HEK293T (cell line): ENCODE measurements at regions not wholly inside any gene's neighbourhood (a gene's known extent, or its start where the extent isn't known, plus 50 kb on each side); places are given as distances from the start of the nearest gene placed in this dataset.
"Not testable (repeated sequence)": the region's sequence is repeated elsewhere in the genome, so short reads cannot be mapped to it uniquely, and the experiment has no call there.

ENCODE experiments used
- CTCF ChIA-PET: fragments of 350-600 bp; formaldehyde crosslinking; extraction: SDS; loops from one replicate; lab custom pipeline; 2021; ENCODE audit warnings: antibody characterized with exemption, inconsistent platforms; lab: Yijun Ruan, JAX
- POLR2A ChIA-PET: fragments of 350-600 bp; formaldehyde crosslinking; extraction: SDS; loops from one replicate; lab custom pipeline; 2020; ENCODE audit warnings: antibody characterized with exemption, inconsistent platforms; lab: Yijun Ruan, JAX
- DNase-seq: peaks from one replicate; pipeline ENCODE4 v3.0.0; 2012; ENCODE audit warnings: mixed read lengths; ENCODE audit errors: extremely low spot score
- ARNT ChIP-seq: fragments of 450-650 bp; IDR thresholded peaks from 2 replicates; pipeline ENCODE4 v1.6.1; 2017; ENCODE audit warnings: mild to moderate bottlenecking
- BHLHE40 ChIP-seq: fragments of 450-650 bp; IDR thresholded peaks from 2 replicates; pipeline ENCODE4 v1.6.1; 2016; ENCODE audit warnings: mild to moderate bottlenecking, moderate library complexity, borderline replicate concordance
- CTBP1 ChIP-seq: fragments of 450-650 bp; IDR thresholded peaks from 2 replicates; pipeline ENCODE4 v1.6.1; 2016; ENCODE audit warnings: borderline replicate concordance
- ELF4 ChIP-seq: fragments of 450-650 bp; IDR thresholded peaks from 2 replicates; pipeline ENCODE4 v1.6.1; 2017; ENCODE audit warnings: antibody characterized with exemption
- FOXA1 ChIP-seq: fragments of 450-650 bp; IDR thresholded peaks from 2 replicates; pipeline ENCODE4 v1.6.1; 2016; ENCODE audit warnings: mild to moderate bottlenecking
- FOXK2 ChIP-seq: fragments of 450-650 bp; IDR thresholded peaks from 2 replicates; pipeline ENCODE4 v1.6.1; 2016; ENCODE audit warnings: mild to moderate bottlenecking
- FOXM1 ChIP-seq: fragments of 450-650 bp; IDR thresholded peaks from 2 replicates; pipeline ENCODE4 v1.6.1; 2017; ENCODE audit warnings: mild to moderate bottlenecking, borderline replicate concordance
- HDGF ChIP-seq: fragments of 450-650 bp; IDR thresholded peaks from 2 replicates; pipeline ENCODE4 v1.6.1; 2017; ENCODE audit warnings: antibody characterized with exemption, borderline replicate concordance
- L3MBTL2 ChIP-seq: fragments of 450-650 bp; conservative IDR thresholded peaks from 2 replicates; pipeline ENCODE4 v1.6.1; 2016; ENCODE audit warnings: mild to moderate bottlenecking
- LEF1 ChIP-seq: fragments of 450-650 bp; IDR thresholded peaks from 2 replicates; pipeline ENCODE4 v1.6.1; 2017; ENCODE audit warnings: mild to moderate bottlenecking, borderline replicate concordance
- NFRKB ChIP-seq: fragments of 450-650 bp; IDR thresholded peaks from 2 replicates; pipeline ENCODE4 v1.6.1; 2016; ENCODE audit warnings: mild to moderate bottlenecking, moderate library complexity
- PKNOX1 ChIP-seq: fragments of 450-650 bp; IDR thresholded peaks from 2 replicates; pipeline ENCODE4 v1.6.1; 2016
- SP1 ChIP-seq: fragments of 450-650 bp; IDR thresholded peaks from 2 replicates; pipeline ENCODE4 v1.6.1; 2017
- SUZ12 ChIP-seq: fragments of 450-650 bp; IDR thresholded peaks from 2 replicates; pipeline ENCODE4 v1.6.1; 2016; ENCODE audit warnings: mild to moderate bottlenecking
- TARDBP ChIP-seq: fragments of 450-650 bp; IDR thresholded peaks from 2 replicates; pipeline ENCODE4 v1.6.1; 2016
- ZNF384 ChIP-seq: fragments of 450-650 bp; IDR thresholded peaks from 2 replicates; pipeline ENCODE4 v1.6.1; 2016

GRCh38 chr2:129492548-129492947 is 486.9 kb upstream of the RAB6C start:
- ChIA-PET POLR2A (no interaction called here), CTCF (interaction anchor here (0.6 kb wide), 1 partner anchor 450 kb away, joined by 6 read pairs; no protein-coding TSS in a partner anchor)
- DNase-seq, result no peak
- TF ChIP-seq NFRKB, result no peak
- no peak for TF ChIP-seq TARDBP
- TF ChIP-seq CTBP1, result no peak
- no peak for TF ChIP-seq SUZ12
- TF ChIP-seq ARNT, result no peak
- no peak for TF ChIP-seq ZNF384
- TF ChIP-seq PKNOX1, result no peak
- no peak for TF ChIP-seq LEF1
- no peak for TF ChIP-seq FOXM1
- TF ChIP-seq FOXA1, result no peak
- no peak for TF ChIP-seq FOXK2
- TF ChIP-seq HDGF, result no peak
- TF ChIP-seq SP1, result no peak
- TF ChIP-seq ELF4, result no peak
- no peak for TF ChIP-seq BHLHE40
- no peak for TF ChIP-seq L3MBTL2

GRCh38 chr2:129499747-129500146 is 479.7 kb upstream of the RAB6C start:
- no peak for DNase-seq
- no peak for TF ChIP-seq HDGF
- TF ChIP-seq NFRKB, result no peak
- no peak for TF ChIP-seq FOXM1
- no peak for TF ChIP-seq L3MBTL2
- TF ChIP-seq SP1, result no peak
- TF ChIP-seq FOXK2, result no peak
- TF ChIP-seq PKNOX1, result no peak
- ChIA-PET CTCF (no interaction called here), POLR2A (no interaction called here)

GRCh38 chr2:129502781-129503180 is 476.7 kb upstream of the RAB6C start:
- CTCF ChIA-PET, result no interaction called here
- no peak for DNase-seq
- TF ChIP-seq ELF4 (no peak), ZNF384 (no peak)
- POLR2A ChIA-PET, result no interaction called here

- CTCF ChIA-PET, result no interaction called here
These were observed 474.8 kb upstream of the RAB6C start for GRCh38 chr2:129504646-129505045.

GRCh38 chr2:129518937-129519336 is 460.5 kb upstream of the RAB6C start:
- TF ChIP-seq FOXK2 (no peak), L3MBTL2 (no peak), CTBP1 (no peak), NFRKB (no peak), BHLHE40 (no peak), PKNOX1 (no peak), LEF1 (no peak), FOXM1 (no peak), ZNF384 (no peak), SP1 (no peak), ARNT (no peak), ELF4 (no peak), TARDBP (no peak), FOXA1 (no peak), HDGF (no peak), SUZ12 (no peak)
- CTCF ChIA-PET, result interaction anchor here (0.7 kb wide), 1 partner anchor 217 kb away, joined by 4 read pairs; no protein-coding TSS in a partner anchor
- POLR2A ChIA-PET, result no interaction called here
- DNase-seq, result no peak

More at GRCh38 chr2:129504646-129505045, 474.8 kb upstream of the RAB6C start:
- TF ChIP-seq NFRKB, result no peak
- TF ChIP-seq ARNT, result no peak
- TF ChIP-seq ELF4, result no peak
- POLR2A ChIA-PET, result no interaction called here
- DNase-seq, result no peak

GRCh38 chr2:129532158-129532557 is 447.3 kb upstream of the RAB6C start:
- POLR2A ChIA-PET, CTCF ChIA-PET, DNase-seq: not testable (repeated sequence)

GRCh38 chr2:129548880-129549279 is 430.6 kb upstream of the RAB6C start:
- DNase-seq, result no peak
- ChIA-PET POLR2A (no interaction called here), CTCF (no interaction called here)
- TF ChIP-seq FOXM1 (no peak), SP1 (no peak), BHLHE40 (no peak), SUZ12 (no peak), TARDBP (no peak), ZNF384 (no peak), FOXK2 (no peak), NFRKB (no peak), HDGF (no peak), PKNOX1 (no peak)
